GM13977 (cell line): ENCODE measurements at regions not wholly inside any gene's neighbourhood (a gene's known extent, or its start where the extent isn't known, plus 50 kb on each side); places are given as distances from the start of the nearest gene placed in this dataset.
"Not testable (repeated sequence)": the region's sequence is repeated elsewhere in the genome, so short reads cannot be mapped to it uniquely, and the experiment has no call there.

Source experiments
- DNase-seq: peaks from one replicate; pipeline ENCODE4 v3.0.0; 2012; ENCODE audit warnings: low spot score
- CTCF ChIP-seq: IDR thresholded peaks from 2 replicates; pipeline ENCODE4 v1.5.1; 2012; ENCODE audit warnings: mild to moderate bottlenecking, control low read depth; ENCODE audit not compliant: insufficient read depth; ENCODE audit errors: extremely low read depth, missing control alignments
- in situ Hi-C: fragments of 300-500 bp; cut with MboI; formaldehyde crosslinking; loops from one replicate; pipeline ENCODE4 v1.12.0; 2022; ENCODE audit warnings: low sequenced_read_pairs, low pct_unique_long_range_greater_than_20kb, mixed read lengths, inconsistent platforms; ENCODE audit not compliant: unreplicated experiment

DNA sequence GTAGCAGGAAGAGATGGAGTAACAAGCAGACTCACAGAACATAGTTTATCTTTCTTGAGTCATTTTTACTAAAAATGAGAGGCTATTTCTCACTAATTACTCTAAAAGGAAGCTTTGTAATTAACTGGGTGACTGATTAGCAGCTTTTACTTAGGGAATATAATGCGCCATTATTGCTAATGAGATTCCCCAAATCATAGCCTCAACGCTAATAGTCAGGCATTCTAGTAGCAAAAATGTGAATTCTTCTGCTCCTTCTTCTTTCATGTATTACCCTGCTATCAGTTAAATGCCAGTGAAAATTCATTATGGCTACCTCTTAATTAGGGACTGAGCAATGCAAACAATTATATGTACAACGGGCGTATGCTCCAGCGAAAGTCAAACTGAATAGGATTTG, 349.8 kb downstream of the CDH19 start:
- DNase-seq: no peak
- in situ Hi-C loops: no loop called here
- TF ChIP-seq CTCF: no peak

GRCh38 chr18:66252703-66253102, 351.2 kb downstream of the CDH19 start:
- in situ Hi-C loops: no loop called here
- TF ChIP-seq CTCF: no peak
- no peak for DNase-seq

DNA sequence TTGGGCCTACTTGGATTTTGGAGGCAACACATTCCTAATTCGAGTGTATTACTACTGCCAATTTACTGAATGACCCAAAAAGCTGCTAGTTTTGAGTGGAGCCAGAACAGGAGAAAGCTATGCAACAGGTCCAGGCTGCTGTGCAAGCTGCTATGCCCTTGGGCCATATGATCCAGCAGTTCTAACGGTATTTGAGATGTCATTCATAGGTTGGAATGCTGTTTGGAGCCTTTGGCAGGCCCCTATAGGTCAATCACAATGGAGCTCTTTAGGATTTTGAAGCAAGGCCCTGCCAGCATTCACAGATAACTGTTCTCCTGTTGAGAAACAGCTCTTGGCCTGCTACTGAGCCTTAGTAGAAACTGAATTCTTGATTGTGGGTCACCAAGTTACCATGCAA, 368.7 kb downstream of the CDH19 start:
- in situ Hi-C loops: no loop called here
- no peak for TF ChIP-seq CTCF
- no peak for DNase-seq

DNA sequence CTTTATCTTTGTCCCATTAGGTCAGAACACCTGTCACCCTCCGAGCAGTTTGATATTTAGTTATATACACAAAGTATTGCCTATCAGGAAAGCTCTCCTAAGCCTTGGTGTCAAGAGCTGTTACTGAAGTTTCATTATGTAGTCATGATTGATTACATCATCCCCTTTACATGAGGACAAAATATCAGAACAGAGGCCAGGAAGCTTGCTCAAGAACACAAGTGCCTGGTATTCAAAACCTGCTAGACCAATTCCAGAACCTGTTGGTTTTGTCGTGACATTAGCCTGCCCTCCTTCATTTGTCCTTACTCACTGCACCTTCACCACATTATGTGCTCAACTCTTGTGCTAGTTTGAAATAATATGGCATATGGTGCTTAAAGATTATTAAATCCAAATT, 377.1 kb downstream of the CDH19 start:
- in situ Hi-C loops: no loop called here
- TF ChIP-seq CTCF: no peak
- no peak for DNase-seq

DNA sequence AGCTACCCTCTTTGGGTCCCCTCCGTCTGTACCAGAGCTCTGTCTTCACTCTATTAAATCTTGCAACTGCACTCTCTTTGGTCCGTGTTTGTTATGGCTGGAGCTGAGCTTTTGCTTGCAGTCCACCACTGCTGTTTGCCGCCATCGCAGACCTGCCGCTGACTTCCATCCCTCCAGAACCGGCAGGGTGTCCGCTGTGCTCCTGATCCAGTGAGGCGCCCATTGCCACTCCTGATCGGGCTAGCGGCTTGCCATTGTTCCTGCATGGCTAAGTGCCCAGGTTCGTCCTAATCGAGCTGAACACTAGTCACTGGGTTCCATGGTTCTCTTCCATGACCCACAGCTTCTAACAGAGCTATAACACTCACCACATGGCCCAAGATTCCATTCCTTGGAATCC, 380.6 kb downstream of the CDH19 start:
- in situ Hi-C loops, DNase-seq: not testable (repeated sequence)

DNA sequence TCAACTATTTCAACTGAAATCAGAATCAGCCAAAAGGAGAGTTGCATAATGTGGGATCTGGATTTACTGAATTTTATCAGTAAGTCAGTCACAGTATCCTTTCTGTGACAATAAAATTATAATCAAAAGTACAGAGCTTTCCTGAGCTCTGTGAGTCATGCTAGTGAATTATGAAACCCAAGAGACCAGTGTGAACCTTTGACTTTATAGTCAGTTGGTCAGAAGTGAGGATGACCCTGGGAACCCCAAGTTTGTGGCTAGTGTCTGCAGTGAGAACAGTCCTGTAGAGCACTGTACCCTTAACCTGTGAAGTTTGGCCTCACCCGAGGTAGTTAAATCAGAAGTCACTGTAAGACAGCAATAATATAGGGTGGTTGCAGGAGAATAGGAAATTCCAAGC, 381.7 kb downstream of the CDH19 start:
- in situ Hi-C loops: no loop called here
- TF ChIP-seq CTCF: no peak
- no peak for DNase-seq

DNA sequence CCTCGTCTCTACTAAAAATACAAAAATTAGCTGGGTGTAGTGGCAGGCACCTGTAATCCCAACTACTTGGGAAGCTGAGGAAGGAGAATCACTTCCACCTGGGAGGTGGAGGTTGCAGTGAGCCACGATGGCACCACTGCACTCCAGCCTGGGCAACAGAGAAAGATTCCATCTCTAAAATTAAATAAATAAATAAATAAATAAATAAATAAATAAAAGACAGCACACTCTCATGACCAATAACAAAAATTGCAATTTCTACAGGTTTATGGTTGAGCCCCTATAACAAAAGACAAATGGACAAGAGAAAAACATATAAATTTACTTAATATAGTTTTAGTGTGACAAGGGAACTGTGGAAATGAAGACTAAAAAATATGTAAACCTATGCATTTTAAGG, 384.1 kb downstream of the CDH19 start:
- in situ Hi-C loops: no loop called here
- no peak for TF ChIP-seq CTCF
- no peak for DNase-seq
